ENCODE measurements at regions not wholly inside any gene's neighbourhood (a gene's known extent, or its start where the extent isn't known, plus 50 kb on each side); places are given as distances from the start of the nearest gene placed in this dataset.

GRCh38 chr12:97259098-97259497 lies 203.5 kb upstream of the RMST start (continued):
- no peak for TF ChIP-seq CEBPB (IDR thresholded peaks at IDR 0.05; ENCODE audit: low read depth)

- intact Hi-C loops (cut with micrococcal nuclease) = no loop called here
- H4K20me1 ChIP-seq (ENCODE audit: insufficient read depth) = no peaks in the 10 kb centered on the region
- DNase-seq (ENCODE audit: low read depth, low spot score) (no peak), ATAC-seq (no peak)
- RAD21 ChIA-PET (ENCODE audit: low non-redundant PET in 1 of 2, low total read pairs in 2 of 2, uncharacterized antibody in 2 of 2, unreplicated experiment in 2 of 2) = no interaction called here
- H3K9ac ChIP-seq (ENCODE audit: low read length) = no peak overlapping the region
- no peak overlapping the region for H3K4me2 ChIP-seq (ENCODE audit: low read length)
- CTCF ChIA-PET = no interaction called here
- no peaks in the 10 kb centered on the region for H3K36me3 ChIP-seq (ENCODE audit: control insufficient read depth in 1 of 2, insufficient read depth in 2 of 2, low read length in 2 of 2)
- H2AFZ ChIP-seq (ENCODE audit: low read depth, low read length, poor library complexity, severe bottlenecking) = no peak overlapping the region
- POLR2A ChIA-PET = no interaction called here
- no peak for TF ChIP-seq FOSL1 (IDR thresholded peaks at IDR 0.05; ENCODE audit: low read depth)
- no peak for TF ChIP-seq EGR1 (IDR thresholded peaks at IDR 0.05; ENCODE audit: low read depth)
- no peak for TF ChIP-seq ATF3 (IDR thresholded peaks at IDR 0.05)
- no peak for TF ChIP-seq POLR2A (IDR thresholded peaks at IDR 0.05; ENCODE audit: borderline replicate concordance, extremely low read depth, insufficient read depth, insufficient read length)
- no peak for TF ChIP-seq CBX3 (IDR thresholded peaks at IDR 0.05; ENCODE audit: low read depth)
- TF ChIP-seq ZBTB33 (IDR thresholded peaks at IDR 0.05; ENCODE audit: extremely low read depth, insufficient replicate concordance, low read length) = no peak
- TF ChIP-seq YY1 (IDR thresholded peaks at IDR 0.05; ENCODE audit: extremely low read depth, insufficient replicate concordance, low read depth, low read length) = no peak
- TF ChIP-seq SP1 (IDR thresholded peaks at IDR 0.05; ENCODE audit: low read depth) = no peak
- no peak for TF ChIP-seq SRF (IDR thresholded peaks at IDR 0.05; ENCODE audit: low read depth)
- TF ChIP-seq CEBPB (IDR thresholded peaks at IDR 0.05; ENCODE audit: low read depth) = no peak
- no peak for TF ChIP-seq MAX (IDR thresholded peaks at IDR 0.05)
- no peak for TF ChIP-seq TCF7L2 (IDR thresholded peaks at IDR 0.05; ENCODE audit: borderline replicate concordance, extremely low read depth, insufficient read depth, insufficient read length)
- H3K9me2 ChIP-seq (ENCODE audit: insufficient read depth) = no peaks in the 10 kb centered on the region
- no peaks in the 10 kb centered on the region for H3K9me3 ChIP-seq (ENCODE audit: control insufficient read depth in 1 of 2, insufficient read depth in 1 of 2, low read depth in 1 of 2, low read length in 2 of 2)
- H3K4me1 ChIP-seq (ENCODE audit: control insufficient read depth in 1 of 2, insufficient read depth in 2 of 2, low read length in 2 of 2) = no peaks in the 10 kb centered on the region
- no peaks in the 10 kb centered on the region for H3K79me2 ChIP-seq (ENCODE audit: insufficient read depth, low read length)
- no peaks in the 10 kb centered on the region for H3K27me3 ChIP-seq (ENCODE audit: insufficient read depth, low read length)
- no peak overlapping the region for H3K27ac ChIP-seq (ENCODE audit: low read depth, low read length)
- BruUV-seq (replicated peaks) = no TSS peak
- no peak overlapping the region for H3K4me3 ChIP-seq (replicated peaks in 1 of 2; ENCODE audit: low read depth in 1 of 2, low read length in 2 of 2)
These were observed 201.8 kb upstream of the RMST start for GRCh38 chr12:97260786-97261185.

All from HCT116 (cell line).